ENCODE measurements at regions not wholly inside any gene's neighbourhood (a gene's known extent, or its start where the extent isn't known, plus 50 kb on each side); places are given as distances from the start of the nearest gene placed in this dataset.

DNA sequence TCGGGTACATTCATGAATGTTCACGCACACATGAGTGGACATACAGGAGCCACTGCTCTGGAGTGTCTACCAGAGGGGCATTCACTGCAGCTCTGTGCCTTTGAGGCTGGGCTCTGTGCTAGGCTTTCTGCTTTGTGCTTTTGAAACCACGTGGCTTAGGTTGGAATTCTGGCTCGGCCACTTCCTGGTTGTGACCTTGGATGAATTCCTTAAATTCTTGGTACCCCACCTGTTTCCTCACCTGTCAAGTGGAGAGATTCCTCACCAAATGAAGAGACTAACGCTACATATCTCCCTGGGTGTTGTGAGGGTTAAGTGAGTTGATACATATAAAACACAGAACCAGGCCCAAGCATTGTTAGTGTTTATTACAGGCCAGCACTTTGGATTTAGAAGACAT, 842.8 kb downstream of the VRK1 start:
- TF ChIP-seq EZH2phosphoT487 (IDR thresholded peaks at IDR 0.05; ENCODE audit: low read depth, severe bottlenecking, unreplicated experiment) (no peak), EZH2 (IDR thresholded peaks at IDR 0.05; ENCODE audit: borderline replicate concordance) (no peak)
- TF ChIP-seq, protein P1, sequence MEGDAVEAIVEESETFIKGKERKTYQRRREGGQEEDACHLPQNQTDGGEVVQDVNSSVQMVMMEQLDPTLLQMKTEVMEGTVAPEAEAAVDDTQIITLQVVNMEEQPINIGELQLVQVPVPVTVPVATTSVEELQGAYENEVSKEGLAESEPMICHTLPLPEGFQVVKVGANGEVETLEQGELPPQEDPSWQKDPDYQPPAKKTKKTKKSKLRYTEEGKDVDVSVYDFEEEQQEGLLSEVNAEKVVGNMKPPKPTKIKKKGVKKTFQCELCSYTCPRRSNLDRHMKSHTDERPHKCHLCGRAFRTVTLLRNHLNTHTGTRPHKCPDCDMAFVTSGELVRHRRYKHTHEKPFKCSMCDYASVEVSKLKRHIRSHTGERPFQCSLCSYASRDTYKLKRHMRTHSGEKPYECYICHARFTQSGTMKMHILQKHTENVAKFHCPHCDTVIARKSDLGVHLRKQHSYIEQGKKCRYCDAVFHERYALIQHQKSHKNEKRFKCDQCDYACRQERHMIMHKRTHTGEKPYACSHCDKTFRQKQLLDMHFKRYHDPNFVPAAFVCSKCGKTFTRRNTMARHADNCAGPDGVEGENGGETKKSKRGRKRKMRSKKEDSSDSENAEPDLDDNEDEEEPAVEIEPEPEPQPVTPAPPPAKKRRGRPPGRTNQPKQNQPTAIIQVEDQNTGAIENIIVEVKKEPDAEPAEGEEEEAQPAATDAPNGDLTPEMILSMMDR (IDR thresholded peaks at IDR 0.05; ENCODE audit: poor library complexity), result no peak
- Histone ChIP-seq H3K27me3 (no peaks in the 10 kb centered on the region), H3K9me3 (ENCODE audit: low read depth) (no peaks in the 10 kb centered on the region), H3K4me1 (ENCODE audit: insufficient read depth) (no peaks in the 10 kb centered on the region), H3K4me3 (no peak overlapping the region), H3K27ac (no peak overlapping the region), H3K9me2 (replicated peaks; ENCODE audit: insufficient read depth) (no peaks in the 10 kb centered on the region), H4K20me1 (ENCODE audit: insufficient read depth, poor library complexity, severe bottlenecking) (no peaks in the 10 kb centered on the region), H3K36me3 (replicated peaks; ENCODE audit: insufficient read depth, low read depth) (no peaks in the 10 kb centered on the region), H2AFZ (no peak overlapping the region), H3K79me2 (no peaks in the 10 kb centered on the region), H3K4me2 (no peak overlapping the region)
- DNase-seq (ENCODE audit: low spot score), result no peak
- 66% methylated on average over 5 of the region's 5 CpGs for WGBS (ENCODE audit: low lambda C conversion rate, missing lambda C conversion rate)

DNA sequence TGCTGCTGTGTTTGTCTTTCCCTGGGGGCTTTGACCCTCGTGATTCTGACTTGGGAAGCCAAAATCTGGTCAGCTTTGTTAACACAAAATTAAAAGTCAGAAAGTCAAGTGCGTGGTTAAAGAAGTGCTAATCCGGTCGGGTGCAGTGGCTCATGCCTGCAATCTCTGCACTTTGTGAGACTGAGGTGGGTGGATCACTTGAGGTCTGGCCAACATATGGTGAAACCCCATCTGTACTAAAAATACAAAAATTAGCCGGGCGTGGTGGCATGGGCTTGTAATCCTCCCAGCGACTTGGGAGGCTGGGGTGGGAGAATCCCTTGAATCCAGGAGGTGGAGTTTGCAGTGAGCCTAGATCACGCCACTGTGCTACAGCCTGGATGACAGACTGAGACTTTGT, 844.6 kb downstream of the VRK1 start:
- H3K27me3 ChIP-seq, result no peaks in the 10 kb centered on the region
- H3K36me3 ChIP-seq (replicated peaks; ENCODE audit: insufficient read depth, low read depth), result no peaks in the 10 kb centered on the region
- no peaks in the 10 kb centered on the region for H3K79me2 ChIP-seq
- H3K9me2 ChIP-seq (replicated peaks; ENCODE audit: insufficient read depth), result no peaks in the 10 kb centered on the region
- H4K20me1 ChIP-seq (ENCODE audit: insufficient read depth, poor library complexity, severe bottlenecking), result no peaks in the 10 kb centered on the region
- WGBS (ENCODE audit: low lambda C conversion rate, missing lambda C conversion rate), result 40% methylated on average over 8 of the region's 8 CpGs
- TF ChIP-seq, protein P1 (IDR thresholded peaks at IDR 0.05; ENCODE audit: poor library complexity), result no peak
- TF ChIP-seq EZH2 (IDR thresholded peaks at IDR 0.05; ENCODE audit: borderline replicate concordance) (no peak), EZH2phosphoT487 (IDR thresholded peaks at IDR 0.05; ENCODE audit: low read depth, severe bottlenecking, unreplicated experiment) (no peak)
- no peak overlapping the region for H3K27ac ChIP-seq
- DNase-seq (ENCODE audit: low spot score), result no peak
- H3K4me2 ChIP-seq, result no peak overlapping the region
- no peak overlapping the region for H3K4me3 ChIP-seq
- H3K9me3 ChIP-seq (ENCODE audit: low read depth), result no peaks in the 10 kb centered on the region
- no peaks in the 10 kb centered on the region for H3K4me1 ChIP-seq (ENCODE audit: insufficient read depth)
- H2AFZ ChIP-seq, result no peak overlapping the region

DNA sequence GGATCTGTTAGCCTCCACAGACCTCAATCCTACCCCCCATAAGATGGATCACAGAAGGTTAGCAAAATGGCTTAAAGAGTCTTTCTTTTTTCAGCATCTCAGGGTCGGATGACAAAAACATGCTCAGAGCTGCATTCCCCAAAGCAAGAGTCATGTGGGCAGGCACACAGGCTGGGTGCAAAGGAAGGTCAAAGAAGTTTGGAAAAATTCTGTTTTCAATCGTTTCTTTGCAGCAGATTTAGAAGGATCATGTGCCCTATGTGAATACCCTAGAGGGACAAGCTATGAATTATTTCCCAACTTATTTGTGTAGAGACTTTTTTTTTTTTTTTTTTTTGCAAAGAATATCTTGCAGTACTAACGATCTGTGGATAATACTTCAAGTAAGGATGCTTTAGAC, 845.4 kb downstream of the VRK1 start:
- Histone ChIP-seq H2AFZ (no peak overlapping the region), H3K4me1 (ENCODE audit: insufficient read depth) (no peaks in the 10 kb centered on the region), H3K36me3 (replicated peaks; ENCODE audit: insufficient read depth, low read depth) (no peaks in the 10 kb centered on the region), H3K4me3 (no peak overlapping the region), H3K4me2 (no peak overlapping the region), H3K9me3 (ENCODE audit: low read depth) (no peaks in the 10 kb centered on the region), H3K27me3 (no peaks in the 10 kb centered on the region), H3K9me2 (replicated peaks; ENCODE audit: insufficient read depth) (no peaks in the 10 kb centered on the region), H3K27ac (no peak overlapping the region), H3K79me2 (no peaks in the 10 kb centered on the region), H4K20me1 (ENCODE audit: insufficient read depth, poor library complexity, severe bottlenecking) (no peaks in the 10 kb centered on the region)
- DNase-seq (ENCODE audit: low spot score), result no peak
- TF ChIP-seq, protein P1 (IDR thresholded peaks at IDR 0.05; ENCODE audit: poor library complexity), result no peak
- TF ChIP-seq EZH2phosphoT487 (IDR thresholded peaks at IDR 0.05; ENCODE audit: low read depth, severe bottlenecking, unreplicated experiment) (no peak), EZH2 (IDR thresholded peaks at IDR 0.05; ENCODE audit: borderline replicate concordance) (no peak)
- WGBS (ENCODE audit: low lambda C conversion rate, missing lambda C conversion rate), result 59% methylated on average over 3 of the region's 3 CpGs

DNA sequence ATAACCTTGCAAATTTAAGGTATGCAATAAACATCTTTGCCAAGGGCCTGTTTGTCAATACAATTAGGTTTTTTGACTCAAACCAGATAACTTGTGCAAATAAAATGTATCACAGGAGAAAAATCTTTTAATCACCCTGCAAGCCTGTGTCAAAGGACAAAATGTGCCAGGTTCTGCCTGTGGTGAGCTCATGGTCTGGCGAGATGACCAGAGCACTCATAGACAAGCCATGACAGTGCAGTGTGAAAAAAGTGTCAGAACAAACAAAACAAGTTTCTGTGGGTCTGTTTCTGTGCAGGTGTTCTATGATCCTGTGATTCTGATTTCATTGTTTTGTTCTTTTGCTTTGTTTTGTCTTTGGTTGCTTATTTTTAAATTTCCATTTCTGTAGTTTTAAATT, 847.2 kb downstream of the VRK1 start:
- Histone ChIP-seq H3K36me3 (replicated peaks; ENCODE audit: insufficient read depth, low read depth) (no peaks in the 10 kb centered on the region), H3K9me3 (ENCODE audit: low read depth) (no peaks in the 10 kb centered on the region), H3K4me1 (ENCODE audit: insufficient read depth) (no peaks in the 10 kb centered on the region), H3K4me2 (no peak overlapping the region), H3K4me3 (no peak overlapping the region), H4K20me1 (ENCODE audit: insufficient read depth, poor library complexity, severe bottlenecking) (no peaks in the 10 kb centered on the region), H3K27me3 (no peaks in the 10 kb centered on the region), H2AFZ (no peak overlapping the region), H3K27ac (no peak overlapping the region), H3K79me2 (no peaks in the 10 kb centered on the region), H3K9me2 (replicated peaks; ENCODE audit: insufficient read depth) (no peaks in the 10 kb centered on the region)
- no peak for DNase-seq (ENCODE audit: low spot score)
- no peak for TF ChIP-seq EZH2 (IDR thresholded peaks at IDR 0.05; ENCODE audit: borderline replicate concordance)
- TF ChIP-seq EZH2phosphoT487 (IDR thresholded peaks at IDR 0.05; ENCODE audit: low read depth, severe bottlenecking, unreplicated experiment), result no peak
- TF ChIP-seq, protein P1 (IDR thresholded peaks at IDR 0.05; ENCODE audit: poor library complexity), result no peak
- 68% methylated on average over 1 of the region's 1 CpG for WGBS (ENCODE audit: low lambda C conversion rate, missing lambda C conversion rate)
